SK-N-SH treated with all-trans-retinoic acid at 6 μM for 48 hours (cell line): ENCODE measurements at regions not wholly inside any gene's neighbourhood (a gene's known extent, or its start where the extent isn't known, plus 50 kb on each side); places are given as distances from the start of the nearest gene placed in this dataset.

Source experiments
- ARNTL ChIP-seq: fragments of 450-650 bp; formaldehyde crosslinking; IDR thresholded peaks from 2 replicates; pipeline ENCODE4 v1.5.0; 2020; ENCODE audit warnings: low read depth, mild to moderate bottlenecking, moderate library complexity, borderline replicate concordance
- RARB ChIP-seq: fragments of 250-450 bp; sonication (Bioruptor Pico); IDR thresholded peaks from 2 replicates; pipeline ENCODE4 v1.8.0; 2021; ENCODE audit warnings: mild to moderate bottlenecking, moderate library complexity
- ZFP30 ChIP-seq: fragments of 450-650 bp; formaldehyde crosslinking; IDR thresholded peaks from 2 replicates; pipeline ENCODE4 v1.5.0; 2022; ENCODE audit warnings: mild to moderate bottlenecking, moderate library complexity

- TF ChIP-seq RARB (CRISPR knock-in tag): no peak
- TF ChIP-seq ARNTL: no peak
- TF ChIP-seq ZFP30 (CRISPR knock-in tag): no peak
These were observed 421.3 kb upstream of the ADGRL2 start for GRCh38 chr1:81379430-81379829.
